ENCODE measurements at regions not wholly inside any gene's neighbourhood (a gene's known extent, or its start where the extent isn't known, plus 50 kb on each side); places are given as distances from the start of the nearest gene placed in this dataset.

DNA sequence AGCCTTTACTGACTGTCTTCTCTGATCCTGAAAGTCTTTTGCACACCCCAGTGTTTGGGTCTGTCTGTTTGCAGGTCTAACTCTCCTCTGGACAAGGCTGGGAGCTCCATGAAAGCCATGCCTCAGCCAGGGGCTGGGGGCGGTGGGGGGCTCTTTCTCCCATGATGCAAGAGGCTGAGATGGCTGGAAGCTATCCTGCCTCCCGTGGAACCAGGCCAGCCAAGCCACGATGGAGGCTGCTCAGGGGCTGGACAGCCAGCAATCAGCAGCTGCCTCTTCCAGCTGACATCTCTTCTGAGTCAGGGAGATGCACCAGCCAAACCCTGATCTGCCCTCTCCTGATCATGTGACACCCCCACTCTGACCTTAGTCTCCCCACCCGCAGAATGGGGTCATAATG lies 154.0 kb downstream of the BARX1 start:
- no peak for TF ChIP-seq EP300 (IDR thresholded peaks at IDR 0.05; ENCODE audit: borderline replicate concordance in 1 of 2, control insufficient read depth in 1 of 2, low read depth in 2 of 2, low read length in 2 of 2)
- TF ChIP-seq, protein P1, sequence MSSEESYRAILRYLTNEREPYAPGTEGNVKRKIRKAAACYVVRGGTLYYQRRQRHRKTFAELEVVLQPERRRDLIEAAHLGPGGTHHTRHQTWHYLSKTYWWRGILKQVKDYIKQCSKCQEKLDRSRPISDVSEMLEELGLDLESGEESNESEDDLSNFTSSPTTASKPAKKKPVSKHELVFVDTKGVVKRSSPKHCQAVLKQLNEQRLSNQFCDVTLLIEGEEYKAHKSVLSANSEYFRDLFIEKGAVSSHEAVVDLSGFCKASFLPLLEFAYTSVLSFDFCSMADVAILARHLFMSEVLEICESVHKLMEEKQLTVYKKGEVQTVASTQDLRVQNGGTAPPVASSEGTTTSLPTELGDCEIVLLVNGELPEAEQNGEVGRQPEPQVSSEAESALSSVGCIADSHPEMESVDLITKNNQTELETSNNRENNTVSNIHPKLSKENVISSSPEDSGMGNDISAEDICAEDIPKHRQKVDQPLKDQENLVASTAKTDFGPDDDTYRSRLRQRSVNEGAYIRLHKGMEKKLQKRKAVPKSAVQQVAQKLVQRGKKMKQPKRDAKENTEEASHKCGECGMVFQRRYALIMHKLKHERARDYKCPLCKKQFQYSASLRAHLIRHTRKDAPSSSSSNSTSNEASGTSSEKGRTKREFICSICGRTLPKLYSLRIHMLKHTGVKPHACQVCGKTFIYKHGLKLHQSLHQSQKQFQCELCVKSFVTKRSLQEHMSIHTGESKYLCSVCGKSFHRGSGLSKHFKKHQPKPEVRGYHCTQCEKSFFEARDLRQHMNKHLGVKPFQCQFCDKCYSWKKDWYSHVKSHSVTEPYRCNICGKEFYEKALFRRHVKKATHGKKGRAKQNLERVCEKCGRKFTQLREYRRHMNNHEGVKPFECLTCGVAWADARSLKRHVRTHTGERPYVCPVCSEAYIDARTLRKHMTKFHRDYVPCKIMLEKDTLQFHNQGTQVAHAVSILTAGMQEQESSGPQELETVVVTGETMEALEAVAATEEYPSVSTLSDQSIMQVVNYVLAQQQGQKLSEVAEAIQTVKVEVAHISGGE (CRISPR knock-in tag; IDR thresholded peaks at IDR 0.05), result no peak
- TF ChIP-seq EZH2 (IDR thresholded peaks at IDR 0.05; ENCODE audit: borderline replicate concordance, control insufficient read depth, low read depth, low read length), result no peak
- no peak for TF ChIP-seq BACH1 (IDR thresholded peaks at IDR 0.05; ENCODE audit: borderline replicate concordance)
- TF ChIP-seq, protein P2, sequence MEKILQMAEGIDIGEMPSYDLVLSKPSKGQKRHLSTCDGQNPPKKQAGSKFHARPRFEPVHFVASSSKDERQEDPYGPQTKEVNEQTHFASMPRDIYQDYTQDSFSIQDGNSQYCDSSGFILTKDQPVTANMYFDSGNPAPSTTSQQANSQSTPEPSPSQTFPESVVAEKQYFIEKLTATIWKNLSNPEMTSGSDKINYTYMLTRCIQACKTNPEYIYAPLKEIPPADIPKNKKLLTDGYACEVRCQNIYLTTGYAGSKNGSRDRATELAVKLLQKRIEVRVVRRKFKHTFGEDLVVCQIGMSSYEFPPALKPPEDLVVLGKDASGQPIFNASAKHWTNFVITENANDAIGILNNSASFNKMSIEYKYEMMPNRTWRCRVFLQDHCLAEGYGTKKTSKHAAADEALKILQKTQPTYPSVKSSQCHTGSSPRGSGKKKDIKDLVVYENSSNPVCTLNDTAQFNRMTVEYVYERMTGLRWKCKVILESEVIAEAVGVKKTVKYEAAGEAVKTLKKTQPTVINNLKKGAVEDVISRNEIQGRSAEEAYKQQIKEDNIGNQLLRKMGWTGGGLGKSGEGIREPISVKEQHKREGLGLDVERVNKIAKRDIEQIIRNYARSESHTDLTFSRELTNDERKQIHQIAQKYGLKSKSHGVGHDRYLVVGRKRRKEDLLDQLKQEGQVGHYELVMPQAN (conservative IDR thresholded peaks at IDR 0.05), result no peak
- TF ChIP-seq, protein P3, sequence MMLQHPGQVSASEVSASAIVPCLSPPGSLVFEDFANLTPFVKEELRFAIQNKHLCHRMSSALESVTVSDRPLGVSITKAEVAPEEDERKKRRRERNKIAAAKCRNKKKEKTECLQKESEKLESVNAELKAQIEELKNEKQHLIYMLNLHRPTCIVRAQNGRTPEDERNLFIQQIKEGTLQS (IDR thresholded peaks at IDR 0.05; ENCODE audit: borderline replicate concordance, extremely low read depth, low read depth, low read length), result no peak
- no peak for TF ChIP-seq CBFB (IDR thresholded peaks at IDR 0.05; ENCODE audit: low read depth)
- no peak for TF ChIP-seq POLR2AphosphoS2 (IDR thresholded peaks at IDR 0.05; ENCODE audit: low read depth, low read length)
